IPS-15b (cell line): ENCODE measurements at regions not wholly inside any gene's neighbourhood (a gene's known extent, or its start where the extent isn't known, plus 50 kb on each side); places are given as distances from the start of the nearest gene placed in this dataset.
"Not testable (repeated sequence)": the region's sequence is repeated elsewhere in the genome, so short reads cannot be mapped to it uniquely, and the experiment has no call there.

Experiments used
- H3K27me3 ChIP-seq: one replicate; pipeline ENCODE4 v1.6.1; 2013; ENCODE audit warnings: low read length; ENCODE audit not compliant: control insufficient read depth, insufficient read depth
- H3K36me3 ChIP-seq: one replicate; pipeline ENCODE4 v1.6.1; 2013; ENCODE audit warnings: low read length; ENCODE audit not compliant: control insufficient read depth, insufficient read depth
- H3K4me1 ChIP-seq: one replicate; pipeline ENCODE4 v1.6.1; 2013; ENCODE audit warnings: mild to moderate bottlenecking, low read length; ENCODE audit not compliant: control insufficient read depth, insufficient read depth
- H3K4me3 ChIP-seq: one replicate; pipeline ENCODE4 v1.5.1; 2013; ENCODE audit warnings: low read depth, low read length
- H3K9ac ChIP-seq: one replicate; pipeline ENCODE4 v1.6.1; 2013; ENCODE audit warnings: low read depth, mild to moderate bottlenecking, low read length
- H3K9me3 ChIP-seq: one replicate; pipeline ENCODE4 v1.6.1; 2013; ENCODE audit warnings: mild to moderate bottlenecking, low read length; ENCODE audit not compliant: control insufficient read depth, insufficient read depth

- not testable (repeated sequence) for H3K27me3 ChIP-seq, H3K9ac ChIP-seq, H3K36me3 ChIP-seq, H3K4me3 ChIP-seq, H3K4me1 ChIP-seq
- H3K9me3 ChIP-seq = peaks cover 35% of the 10 kb centered on the region
These were observed 165.1 kb downstream of the TMEM121 start for GRCh38 chr14:105691321-105692109.

GRCh38 chr14:105692110-105692685 is 165.8 kb downstream of the TMEM121 start:
- not testable (repeated sequence) for H3K4me3 ChIP-seq, H3K4me1 ChIP-seq, H3K27me3 ChIP-seq, H3K9ac ChIP-seq, H3K36me3 ChIP-seq
- H3K9me3 ChIP-seq = peaks cover 35% of the 10 kb centered on the region

- no peaks in the 10 kb centered on the region for H3K36me3 ChIP-seq
These were observed 168.6 kb downstream of the TMEM121 start for GRCh38 chr14:105694961-105695360.

GRCh38 chr14:105696388-105696787 is 170.0 kb downstream of the TMEM121 start:
- H3K4me3 ChIP-seq, H3K9ac ChIP-seq, H3K27me3 ChIP-seq, H3K4me1 ChIP-seq, H3K36me3 ChIP-seq: not testable (repeated sequence)
- peaks cover 16% of the 10 kb centered on the region for H3K9me3 ChIP-seq

More at GRCh38 chr14:105694961-105695360, 168.6 kb downstream of the TMEM121 start:
- Histone ChIP-seq H3K9me3 (peaks cover 25% of the 10 kb centered on the region), H3K4me3 (no peak overlapping the region), H3K4me1 (no peaks in the 10 kb centered on the region), H3K27me3 (no peaks in the 10 kb centered on the region), H3K9ac (no peak overlapping the region)

- not testable (repeated sequence) for H3K36me3 ChIP-seq, H3K9ac ChIP-seq, H3K27me3 ChIP-seq, H3K4me3 ChIP-seq, H3K4me1 ChIP-seq
- peaks cover 27% of the 10 kb centered on the region for H3K9me3 ChIP-seq
These were observed 171.0 kb downstream of the TMEM121 start for GRCh38 chr14:105697414-105697813.

GRCh38 chr14:105697955-105698354 is 171.6 kb downstream of the TMEM121 start:
- not testable (repeated sequence) for H3K4me3 ChIP-seq, H3K27me3 ChIP-seq, H3K4me1 ChIP-seq, H3K36me3 ChIP-seq, H3K9ac ChIP-seq
- peaks cover 29% of the 10 kb centered on the region for H3K9me3 ChIP-seq

GRCh38 chr14:105698940-105699556 is 172.7 kb downstream of the TMEM121 start:
- H3K27me3 ChIP-seq, H3K4me1 ChIP-seq, H3K4me3 ChIP-seq, H3K9ac ChIP-seq, H3K36me3 ChIP-seq: not testable (repeated sequence)
- peaks cover 25% of the 10 kb centered on the region for H3K9me3 ChIP-seq

- H3K9ac ChIP-seq = not testable (repeated sequence)
These were observed 173.3 kb downstream of the TMEM121 start for GRCh38 chr14:105699706-105700105.

GRCh38 chr14:105700146-105700545 is 173.8 kb downstream of the TMEM121 start:
- H3K36me3 ChIP-seq, H3K9ac ChIP-seq, H3K4me3 ChIP-seq, H3K4me1 ChIP-seq, H3K27me3 ChIP-seq: not testable (repeated sequence)
- H3K9me3 ChIP-seq = peaks cover 14% of the 10 kb centered on the region

More at GRCh38 chr14:105699706-105700105, 173.3 kb downstream of the TMEM121 start:
- not testable (repeated sequence) for H3K4me1 ChIP-seq, H3K36me3 ChIP-seq, H3K4me3 ChIP-seq, H3K27me3 ChIP-seq
- peaks cover 19% of the 10 kb centered on the region for H3K9me3 ChIP-seq

- Histone ChIP-seq H3K4me3 (no peak overlapping the region), H3K9ac (no peak overlapping the region), H3K36me3 (no peaks in the 10 kb centered on the region), H3K27me3 (no peaks in the 10 kb centered on the region), H3K9me3 (peaks cover 13% of the 10 kb centered on the region), H3K4me1 (no peaks in the 10 kb centered on the region)
These were observed 174.4 kb downstream of the TMEM121 start for GRCh38 chr14:105700622-105701288.

- Histone ChIP-seq H3K9me3 (peaks cover 13% of the 10 kb centered on the region), H3K4me3 (no peak overlapping the region), H3K27me3 (no peaks in the 10 kb centered on the region), H3K4me1 (no peaks in the 10 kb centered on the region), H3K9ac (no peak overlapping the region), H3K36me3 (no peaks in the 10 kb centered on the region)
These were observed 175.3 kb downstream of the TMEM121 start for GRCh38 chr14:105701456-105702274.
